GM12878 (cell line): ENCODE measurements at regions not wholly inside any gene's neighbourhood (a gene's known extent, or its start where the extent isn't known, plus 50 kb on each side); places are given as distances from the start of the nearest gene placed in this dataset.

ENCODE experiments used
- ATAC-seq: fragments of 200-7000 bp; cut with Tn5 transposase; 3 replicates; pipeline ENCODE4 v1.9.1; 2020; ENCODE audit warnings: mild to moderate bottlenecking, moderate library complexity
- BruUV-seq: library from RNA; stranded (reverse); fragments of 400-500 nt; replicated peaks from 2 replicates; lab custom pipeline; 2021; lab: Mats Ljungman, UMichigan
- CTCF ChIA-PET: fragments of 300-600 bp; sonication (Branson Sonifier 250); formaldehyde crosslinking; extraction: SDS; loops from one replicate; lab custom pipeline; 2021; ENCODE audit warnings: inconsistent platforms; lab: Yijun Ruan, JAX
- POLR2A ChIA-PET: fragments of 350-600 bp; formaldehyde crosslinking; extraction: SDS; loops from one replicate; lab custom pipeline; 2021; ENCODE audit warnings: inconsistent platforms; lab: Charles Lee
- RAD21 ChIA-PET: fragments of 300-600 bp; sonication (Branson Sonifier 250); formaldehyde crosslinking; loops from one replicate; lab custom pipeline; 2023; ENCODE audit warnings: antibody characterized with exemption; ENCODE audit not compliant: unreplicated experiment; lab: Charles Lee
- SMC1A ChIA-PET: fragments of 300-600 bp; sonication (Branson Sonifier 250); formaldehyde crosslinking; loops from one replicate; lab custom pipeline; 2023; ENCODE audit not compliant: unreplicated experiment, uncharacterized antibody; lab: Charles Lee
- DNase-seq: peaks from one replicate; pipeline ENCODE4 v3.0.0-alpha.2; 2011; ENCODE audit warnings: low read depth, low spot score
- FAIRE-seq: peaks from 3 replicates; lab custom pipeline; 2011; peaks lifted over from hg19 to GRCh38; lab: Jason Lieb, UNC
- H2AFZ ChIP-seq: 2 replicates; pipeline ENCODE4 v1.6.0; 2011; ENCODE audit warnings: low read depth, low read length, control low read depth; ENCODE audit not compliant: control insufficient read depth
- H3K27ac ChIP-seq: 2 replicates; pipeline ENCODE4 v1.5.1; 2011; ENCODE audit warnings: control low read depth; ENCODE audit not compliant: control insufficient read depth, insufficient read depth
- H3K27me3 ChIP-seq, 2 experiments: replicated peaks in 1 of 2; 2 replicates each; pipeline versions ENCODE4 v1.6.0 to v1.6.1; 2011; ENCODE audit warnings: low read length in 1 of 2; ENCODE audit not compliant: control insufficient read depth in 2 of 2, insufficient read depth in 2 of 2
- H3K36me3 ChIP-seq, 2 experiments: 2 replicates each; pipeline ENCODE4 v1.5.1; 2011; ENCODE audit warnings: low read length in 1 of 2; ENCODE audit not compliant: control insufficient read depth in 2 of 2, insufficient read depth in 2 of 2
- H3K4me1 ChIP-seq: 2 replicates; pipeline ENCODE4 v1.6.1; 2011; ENCODE audit warnings: mild to moderate bottlenecking, low read length, moderate library complexity, mixed read lengths; ENCODE audit not compliant: control insufficient read depth, insufficient read depth
- H3K4me2 ChIP-seq: 2 replicates; pipeline ENCODE4 v1.6.0; 2011; ENCODE audit warnings: control low read depth; ENCODE audit not compliant: control insufficient read depth, insufficient read depth
- H3K4me3 ChIP-seq: fragments of 200-600 bp; sonication (generic); 2 replicates; pipeline ENCODE4 v1.5.1; 2016
- H3K79me2 ChIP-seq: 2 replicates; pipeline ENCODE4 v1.6.0; 2011; ENCODE audit warnings: low read length; ENCODE audit not compliant: control insufficient read depth, insufficient read depth
- H3K9ac ChIP-seq: 2 replicates; pipeline ENCODE4 v1.8.0; 2011; ENCODE audit warnings: low read length, control low read depth, mixed read lengths; ENCODE audit not compliant: control insufficient read depth, insufficient read depth
- H3K9me3 ChIP-seq: replicated peaks from 3 replicates; pipeline ENCODE4 v1.5.1; 2011; ENCODE audit warnings: mild to moderate bottlenecking, low read length; ENCODE audit not compliant: control insufficient read depth, insufficient read depth
- H4K20me1 ChIP-seq: 2 replicates; pipeline ENCODE4 v1.6.0; 2011; ENCODE audit not compliant: control insufficient read depth, insufficient read depth
- CREB1 ChIP-seq: IDR thresholded peaks from 2 replicates; pipeline ENCODE4 v1.6.1; 2012; ENCODE audit warnings: low read depth, mild to moderate bottlenecking, inconsistent platforms
- FOS ChIP-seq: IDR thresholded peaks from 3 replicates; pipeline ENCODE4 v1.6.1; 2011; ENCODE audit warnings: borderline replicate concordance; ENCODE audit not compliant: insufficient read length; ENCODE audit errors: extremely low read depth
- HDAC2 ChIP-seq: fragments of 200-600 bp; sonication (generic); IDR thresholded peaks from 2 replicates; pipeline ENCODE4 v1.6.1; 2017
- IKZF2 ChIP-seq, 2 experiments: fragments of 450-650 bp; IDR thresholded peaks; 2 replicates each; pipeline ENCODE4 v1.6.1; 2017; ENCODE audit warnings: mild to moderate bottlenecking in 2 of 2, moderate library complexity in 2 of 2
- KAT2A ChIP-seq: conservative IDR thresholded peaks from 2 replicates; pipeline ENCODE4 v1.6.1; 2011; ENCODE audit warnings: low read depth, low read length; ENCODE audit not compliant: control insufficient read depth
- LARP7 ChIP-seq: fragments of 450-650 bp; IDR thresholded peaks from 2 replicates; pipeline ENCODE4 v1.6.1; 2017; ENCODE audit warnings: mild to moderate bottlenecking
- NFYB ChIP-seq: IDR thresholded peaks from 2 replicates; pipeline ENCODE4 v1.6.1; 2011; ENCODE audit warnings: low read depth, mild to moderate bottlenecking, low read length, improper control_type of control experiment, moderate library complexity; ENCODE audit not compliant: insufficient read depth
- POLR2A ChIP-seq: IDR thresholded peaks from 2 replicates; pipeline ENCODE4 v1.6.1; 2011; ENCODE audit warnings: low read depth, mild to moderate bottlenecking, low read length
- RBBP5 ChIP-seq: fragments of 200-600 bp; sonication (generic); conservative IDR thresholded peaks from 2 replicates; pipeline ENCODE4 v1.6.1; 2016
- RELA ChIP-seq: fragments of 450-650 bp; IDR thresholded peaks from 2 replicates; pipeline ENCODE4 v1.8.0; 2014; ENCODE audit warnings: borderline replicate concordance; ENCODE audit not compliant: partially characterized antibody
- RFX5 ChIP-seq: IDR thresholded peaks from 2 replicates; pipeline ENCODE4 v1.6.1; 2011; ENCODE audit warnings: low read depth, low read length, improper control_type of control experiment
- SMC3 ChIP-seq: IDR thresholded peaks from 2 replicates; pipeline ENCODE4 v1.6.1; 2011; ENCODE audit warnings: low read length, improper control_type of control experiment, borderline replicate concordance
- SUPT20H ChIP-seq: IDR thresholded peaks from 2 replicates; pipeline ENCODE4 v1.6.1; 2011; ENCODE audit warnings: low read depth, mild to moderate bottlenecking, low read length, moderate library complexity, borderline replicate concordance; ENCODE audit not compliant: control insufficient read depth
- WRNIP1 ChIP-seq: IDR thresholded peaks from 2 replicates; pipeline ENCODE4 v1.6.1; 2011; ENCODE audit warnings: low read depth, low read length, improper control_type of control experiment, borderline replicate concordance
- ZNF622 ChIP-seq: fragments of 450-650 bp; IDR thresholded peaks from 2 replicates; pipeline ENCODE4 v1.6.1; 2017; ENCODE audit warnings: mild to moderate bottlenecking, inconsistent platforms
- WGBS: methylation state at CpG from one replicate; pipeline ENCODE4 v1.1.6; 2016; ENCODE audit warnings: low lambda C conversion rate; ENCODE audit not compliant: insufficient replicate concordance, insufficient coverage; ENCODE audit errors: missing lambda C conversion rate; 5-methylcytosine and 5-hydroxymethylcytosine counted together
- in situ Hi-C: fragments of 300-500 bp; cut with MboI; formaldehyde crosslinking; loops from 9 replicates; pipeline ENCODE4 v1.14.3; 2018; ENCODE audit warnings: mixed read lengths
- intact Hi-C: fragments of 100-400 bp; cut with micrococcal nuclease; formaldehyde crosslinking; loops from one replicate; pipeline ENCODE4 v1.14.2; 2022; ENCODE audit not compliant: unreplicated experiment
- TF ChIP-seq, protein P1 (sequence below): fragments of 450-650 bp; IDR thresholded peaks from 2 replicates; pipeline ENCODE4 v1.6.1; 2017; ENCODE audit warnings: low read depth, mild to moderate bottlenecking, moderate library complexity
- TF ChIP-seq, protein P2 (sequence below): IDR thresholded peaks from 2 replicates; pipeline ENCODE4 v1.6.1; 2012; ENCODE audit warnings: low read depth, low read length, improper control_type of control experiment

DNA sequence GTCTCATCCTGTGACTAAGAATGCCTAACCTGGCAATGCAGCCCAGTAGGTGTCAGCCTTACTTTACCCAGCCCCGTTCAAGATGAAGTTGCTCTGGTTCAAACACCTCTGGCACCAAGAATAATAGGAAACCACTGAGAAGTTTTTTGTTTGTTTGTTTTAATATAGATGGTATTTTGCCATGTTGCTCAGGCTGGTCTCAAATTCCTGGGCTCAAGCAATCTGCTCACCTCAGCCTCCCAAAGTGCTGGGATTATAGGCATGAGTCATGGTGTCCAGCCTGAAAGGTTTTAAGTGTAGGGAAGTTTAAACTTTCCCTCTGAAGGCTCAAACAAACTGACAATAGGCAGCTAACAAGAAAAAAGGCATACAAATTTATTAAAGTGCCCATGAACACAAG, 51.2 kb upstream of the ABCC4 start:
- Histone ChIP-seq H3K4me2 (no peak overlapping the region), H3K9me3 (no peaks in the 10 kb centered on the region; the same call in 2 of the 3 replicates), H4K20me1 (no peaks in the 10 kb centered on the region), H3K9ac (no peak overlapping the region), H2AFZ (no peak overlapping the region)
- BruUV-seq = no TSS peak
- intact Hi-C loops = no loop called here
- POLR2A ChIA-PET = no interaction called here
- no peak for TF ChIP-seq NFYB
- no peak for TF ChIP-seq ZNF622
- no peak for TF ChIP-seq LARP7
- TF ChIP-seq, protein P1, sequence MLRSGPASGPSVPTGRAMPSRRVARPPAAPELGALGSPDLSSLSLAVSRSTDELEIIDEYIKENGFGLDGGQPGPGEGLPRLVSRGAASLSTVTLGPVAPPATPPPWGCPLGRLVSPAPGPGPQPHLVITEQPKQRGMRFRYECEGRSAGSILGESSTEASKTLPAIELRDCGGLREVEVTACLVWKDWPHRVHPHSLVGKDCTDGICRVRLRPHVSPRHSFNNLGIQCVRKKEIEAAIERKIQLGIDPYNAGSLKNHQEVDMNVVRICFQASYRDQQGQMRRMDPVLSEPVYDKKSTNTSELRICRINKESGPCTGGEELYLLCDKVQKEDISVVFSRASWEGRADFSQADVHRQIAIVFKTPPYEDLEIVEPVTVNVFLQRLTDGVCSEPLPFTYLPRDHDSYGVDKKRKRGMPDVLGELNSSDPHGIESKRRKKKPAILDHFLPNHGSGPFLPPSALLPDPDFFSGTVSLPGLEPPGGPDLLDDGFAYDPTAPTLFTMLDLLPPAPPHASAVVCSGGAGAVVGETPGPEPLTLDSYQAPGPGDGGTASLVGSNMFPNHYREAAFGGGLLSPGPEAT = no peak
- TF ChIP-seq RBBP5 = no peak
- no peak for TF ChIP-seq KAT2A
- no peak for TF ChIP-seq SMC3
- no peak for TF ChIP-seq RFX5
- TF ChIP-seq SUPT20H = no peak
- TF ChIP-seq WRNIP1 = no peak
- no peak for TF ChIP-seq IKZF2 (IDR thresholded peaks at IDR 0.05)
- TF ChIP-seq FOS = no peak
- no peak for TF ChIP-seq HDAC2
- TF ChIP-seq POLR2A = no peak
- TF ChIP-seq CREB1 = no peak
- TF ChIP-seq, protein P2, sequence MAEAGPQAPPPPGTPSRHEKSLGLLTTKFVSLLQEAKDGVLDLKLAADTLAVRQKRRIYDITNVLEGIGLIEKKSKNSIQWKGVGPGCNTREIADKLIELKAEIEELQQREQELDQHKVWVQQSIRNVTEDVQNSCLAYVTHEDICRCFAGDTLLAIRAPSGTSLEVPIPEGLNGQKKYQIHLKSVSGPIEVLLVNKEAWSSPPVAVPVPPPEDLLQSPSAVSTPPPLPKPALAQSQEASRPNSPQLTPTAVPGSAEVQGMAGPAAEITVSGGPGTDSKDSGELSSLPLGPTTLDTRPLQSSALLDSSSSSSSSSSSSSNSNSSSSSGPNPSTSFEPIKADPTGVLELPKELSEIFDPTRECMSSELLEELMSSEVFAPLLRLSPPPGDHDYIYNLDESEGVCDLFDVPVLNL = no peak
- TF ChIP-seq RELA = no peak
- TF ChIP-seq, all 136 proteins: peak for 0
- no peaks in the 10 kb centered on the region for H3K4me1 ChIP-seq
- no peaks in the 10 kb centered on the region for H3K79me2 ChIP-seq
- H3K36me3 ChIP-seq = no peaks in the 10 kb centered on the region
- no peak for DNase-seq
- in situ Hi-C loops = no loop called here
- WGBS = 0% methylated on average over 1 of the region's 1 CpG
- H3K27ac ChIP-seq = no peak overlapping the region
- no peak for FAIRE-seq
- SMC1A ChIA-PET = interaction anchor here (1.7 kb wide), 1 partner anchor 11 kb away, joined by 3 read pairs; no protein-coding TSS in a partner anchor
- ATAC-seq = no peak
- H3K4me3 ChIP-seq = no peak overlapping the region
- no peaks in the 10 kb centered on the region for H3K27me3 ChIP-seq
- CTCF ChIA-PET = interaction anchor here (2.2 kb wide), 1 partner anchor 164 kb away, joined by 7 read pairs; no protein-coding TSS in a partner anchor
- RAD21 ChIA-PET = interaction anchor here (0.9 kb wide), 1 partner anchor 52 kb away, joined by 3 read pairs; no protein-coding TSS in a partner anchor
